ENCODE measurements at regions not wholly inside any gene's neighbourhood (a gene's known extent, or its start where the extent isn't known, plus 50 kb on each side); places are given as distances from the start of the nearest gene placed in this dataset.
"Not testable (repeated sequence)": the region's sequence is repeated elsewhere in the genome, so short reads cannot be mapped to it uniquely, and the experiment has no call there.

DNA sequence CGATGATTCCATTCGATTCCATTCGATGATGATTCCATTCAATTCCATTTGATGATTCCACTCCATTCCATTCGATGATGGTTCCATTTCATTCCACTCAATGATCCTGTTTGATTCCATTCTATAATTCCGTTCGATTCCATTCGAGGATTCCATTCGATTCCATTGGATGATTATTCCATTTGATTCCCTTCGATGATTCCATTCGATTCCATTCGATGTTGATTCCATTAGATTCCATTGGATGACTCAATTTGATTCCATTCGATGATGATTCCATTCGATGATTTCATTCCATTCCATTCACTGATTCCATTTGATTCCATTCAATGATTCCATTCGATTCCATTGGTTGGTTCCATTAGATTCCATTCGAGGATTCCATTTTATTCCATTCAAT lies 1084.4 kb downstream of the RPIA start:
- H3K4me3 ChIP-seq (ENCODE audit: low read length) = no peak overlapping the region
- no peaks in the 10 kb centered on the region for H3K27me3 ChIP-seq (ENCODE audit: insufficient read depth, low read length)
- H3K9me3 ChIP-seq (ENCODE audit: low read depth, low read length) = peaks cover 86% of the 10 kb centered on the region

DNA sequence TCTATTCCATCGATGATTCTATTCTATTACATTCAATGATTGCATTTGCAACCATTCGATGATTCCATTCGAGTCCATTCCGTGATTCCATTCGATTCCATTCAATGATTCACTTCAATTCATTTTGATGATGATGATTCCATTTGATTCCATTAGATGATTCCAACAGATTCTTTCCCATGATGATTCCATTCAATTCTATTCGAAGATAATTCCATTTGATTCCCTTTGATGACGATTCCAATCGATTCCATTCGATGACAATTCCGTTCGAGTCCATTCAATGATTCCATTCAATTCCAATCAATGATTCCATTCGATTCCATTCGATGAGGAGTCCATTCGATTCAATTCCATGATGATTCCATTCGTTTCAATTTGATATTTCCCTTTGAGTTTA lies 1088.8 kb downstream of the RPIA start:
- no peaks in the 10 kb centered on the region for H3K4me1 ChIP-seq (ENCODE audit: insufficient read depth, low read length)
- no peaks in the 10 kb centered on the region for H3K27me3 ChIP-seq (ENCODE audit: insufficient read depth, low read length)
- peaks cover 100% of the 10 kb centered on the region for H3K9me3 ChIP-seq (ENCODE audit: low read depth, low read length)
- H3K4me3 ChIP-seq (ENCODE audit: low read length) = no peak overlapping the region

More for the DNA sequence above, 1084.4 kb downstream of the RPIA start:
- H3K4me1 ChIP-seq (ENCODE audit: insufficient read depth, low read length) = no peaks in the 10 kb centered on the region

DNA sequence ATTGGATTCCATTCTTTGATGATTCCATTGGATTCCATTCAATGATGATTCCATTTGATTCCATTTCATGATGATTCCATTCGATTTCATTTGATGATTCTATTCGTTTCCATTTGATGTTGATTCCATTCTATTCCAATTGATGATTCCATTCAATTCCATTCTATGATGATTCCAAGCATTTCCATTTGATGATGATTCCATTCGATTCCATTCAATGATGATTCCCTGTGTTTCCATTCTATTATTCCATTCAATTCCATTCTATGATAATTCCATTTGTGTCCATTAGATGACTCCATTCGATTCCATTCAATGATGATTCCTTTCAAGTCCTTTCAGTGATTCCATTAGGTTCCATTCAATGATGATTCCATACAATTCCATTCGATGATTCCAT lies 1090.5 kb downstream of the RPIA start:
- Histone ChIP-seq H3K9me3 (ENCODE audit: low read depth, low read length) (peaks cover 100% of the 10 kb centered on the region), H3K4me1 (ENCODE audit: insufficient read depth, low read length) (no peaks in the 10 kb centered on the region), H3K27me3 (ENCODE audit: insufficient read depth, low read length) (no peaks in the 10 kb centered on the region), H3K4me3 (ENCODE audit: low read length) (no peak overlapping the region)

GRCh38 chr2:89784960-89785359 lies 1093.5 kb downstream of the RPIA start:
- Histone ChIP-seq H3K4me1 (ENCODE audit: insufficient read depth, low read length) (no peaks in the 10 kb centered on the region), H3K27me3 (ENCODE audit: insufficient read depth, low read length) (no peaks in the 10 kb centered on the region), H3K4me3 (ENCODE audit: low read length) (no peak overlapping the region), H3K9me3 (ENCODE audit: low read depth, low read length) (peaks cover 100% of the 10 kb centered on the region)

DNA sequence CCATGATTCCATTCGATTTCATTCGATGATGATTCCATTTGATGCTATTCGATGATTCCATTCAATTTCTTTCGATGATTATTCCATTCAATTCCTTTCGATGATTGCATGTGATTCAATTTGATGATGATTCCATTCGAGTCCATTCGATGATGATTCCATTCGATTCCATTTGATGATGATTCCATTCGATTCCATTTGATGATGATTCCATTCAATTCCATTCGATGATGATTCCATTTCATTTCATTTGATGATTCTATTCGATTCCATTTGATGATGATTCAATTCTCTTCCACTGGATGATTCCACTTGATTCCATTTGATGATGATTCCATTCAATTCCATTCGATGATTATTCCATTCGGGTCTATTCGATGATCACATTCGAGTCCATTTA lies 1094.1 kb downstream of the RPIA start:
- peaks cover 100% of the 10 kb centered on the region for H3K9me3 ChIP-seq (ENCODE audit: low read depth, low read length)
- H3K4me3 ChIP-seq (ENCODE audit: low read length); H3K27me3 ChIP-seq (ENCODE audit: insufficient read depth, low read length); H3K4me1 ChIP-seq (ENCODE audit: insufficient read depth, low read length): not testable (repeated sequence)

GRCh38 chr2:89786642-89787041 lies 1095.2 kb downstream of the RPIA start:
- peaks cover 100% of the 10 kb centered on the region for H3K9me3 ChIP-seq (ENCODE audit: low read depth, low read length)
- not testable (repeated sequence) for H3K4me1 ChIP-seq (ENCODE audit: insufficient read depth, low read length); H3K27me3 ChIP-seq (ENCODE audit: insufficient read depth, low read length); H3K4me3 ChIP-seq (ENCODE audit: low read length)

DNA sequence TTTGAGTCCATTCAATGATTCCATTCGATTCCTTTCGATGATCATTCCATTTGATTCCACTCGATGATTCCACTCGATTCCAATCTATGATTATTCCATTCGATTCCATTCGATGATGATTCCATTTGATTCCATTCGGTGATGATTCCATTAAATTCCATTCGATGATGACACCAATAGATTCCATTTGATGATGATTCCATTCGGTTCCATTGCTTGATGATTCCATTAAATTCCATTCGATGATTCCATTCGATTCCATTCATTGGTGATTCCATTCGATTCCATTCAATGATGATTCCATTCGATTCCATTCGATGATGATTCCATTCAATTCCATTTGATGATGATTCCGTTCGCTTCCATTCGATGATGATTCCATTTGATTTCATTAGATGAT lies 1104.1 kb downstream of the RPIA start:
- H3K9me3 ChIP-seq (ENCODE audit: low read depth, low read length) = peaks cover 100% of the 10 kb centered on the region
- H3K27me3 ChIP-seq (ENCODE audit: insufficient read depth, low read length); H3K4me3 ChIP-seq (ENCODE audit: low read length); H3K4me1 ChIP-seq (ENCODE audit: insufficient read depth, low read length): not testable (repeated sequence)

DNA sequence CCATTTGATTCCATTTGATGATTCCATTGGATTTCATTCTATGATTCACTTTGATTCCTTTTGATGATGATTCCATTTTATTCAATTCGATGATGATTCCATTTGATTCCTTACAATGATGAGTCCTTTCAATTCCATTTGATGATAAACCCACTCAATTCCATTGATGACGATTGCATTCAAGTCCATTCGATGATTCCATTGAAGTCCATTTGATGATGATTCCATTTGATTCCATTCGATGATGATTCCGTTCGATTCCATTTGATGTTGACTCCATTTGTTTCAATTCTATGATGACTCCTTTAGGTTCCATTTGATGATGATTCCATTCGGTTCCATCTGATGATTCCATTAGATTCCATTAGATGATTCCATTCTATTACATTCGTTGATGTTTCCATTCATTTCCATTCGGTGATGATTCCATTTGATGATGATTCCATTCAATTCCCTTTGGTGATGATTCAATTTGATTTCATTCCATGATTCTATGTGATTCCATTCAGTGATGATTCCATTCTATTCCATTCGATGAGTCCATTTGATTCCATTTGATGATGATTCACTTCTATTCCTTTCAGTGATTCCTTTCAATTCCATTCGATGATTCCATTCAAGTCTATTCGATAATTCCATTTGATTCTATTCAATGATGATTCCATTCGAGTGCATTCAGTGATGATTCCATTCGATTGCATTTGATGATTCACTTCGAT lies 1106.0 kb downstream of the RPIA start:
- no peaks in the 10 kb centered on the region for H3K4me1 ChIP-seq (ENCODE audit: insufficient read depth, low read length)
- H3K9me3 ChIP-seq (ENCODE audit: low read depth, low read length) = peaks cover 100% of the 10 kb centered on the region
- no peaks in the 10 kb centered on the region for H3K27me3 ChIP-seq (ENCODE audit: insufficient read depth, low read length)
- H3K4me3 ChIP-seq (ENCODE audit: low read length) = no peak overlapping the region

GRCh38 chr2:89801207-89801606 lies 1109.7 kb downstream of the RPIA start:
- H3K27me3 ChIP-seq (ENCODE audit: insufficient read depth, low read length); H3K4me1 ChIP-seq (ENCODE audit: insufficient read depth, low read length); H3K4me3 ChIP-seq (ENCODE audit: low read length): not testable (repeated sequence)
- peaks cover 100% of the 10 kb centered on the region for H3K9me3 ChIP-seq (ENCODE audit: low read depth, low read length)

GRCh38 chr2:89806363-89806762 lies 1114.9 kb downstream of the RPIA start:
- H3K27me3 ChIP-seq (ENCODE audit: insufficient read depth, low read length); H3K4me3 ChIP-seq (ENCODE audit: low read length); H3K4me1 ChIP-seq (ENCODE audit: insufficient read depth, low read length): not testable (repeated sequence)
- peaks cover 68% of the 10 kb centered on the region for H3K9me3 ChIP-seq (ENCODE audit: low read depth, low read length)

DNA sequence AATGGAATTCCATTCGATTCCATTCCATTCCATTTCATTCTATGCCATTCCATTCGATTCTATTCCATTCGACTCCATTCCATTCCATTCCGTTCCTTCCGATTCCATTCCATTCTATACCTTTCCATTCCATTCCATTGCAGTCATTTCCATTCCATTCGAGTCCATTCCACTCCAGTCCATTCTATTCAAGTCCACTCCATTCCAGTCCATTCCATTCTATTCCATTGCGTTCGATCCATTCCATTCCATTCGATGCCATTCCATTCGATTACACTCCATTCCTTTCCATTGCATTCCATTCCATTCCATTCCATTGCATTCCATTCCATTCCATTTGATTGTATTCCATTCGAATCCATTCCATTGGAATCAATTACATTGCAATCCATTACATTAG lies 1119.8 kb downstream of the RPIA start:
- peaks cover 18% of the 10 kb centered on the region for H3K9me3 ChIP-seq (ENCODE audit: low read depth, low read length)
- H3K4me1 ChIP-seq (ENCODE audit: insufficient read depth, low read length) = no peaks in the 10 kb centered on the region
- no peak overlapping the region for H3K4me3 ChIP-seq (ENCODE audit: low read length)
- no peaks in the 10 kb centered on the region for H3K27me3 ChIP-seq (ENCODE audit: insufficient read depth, low read length)

- H3K27me3 ChIP-seq (ENCODE audit: insufficient read depth, low read length); H3K4me1 ChIP-seq (ENCODE audit: insufficient read depth, low read length); H3K4me3 ChIP-seq (ENCODE audit: low read length): not testable (repeated sequence)
- H3K9me3 ChIP-seq (ENCODE audit: low read depth, low read length) = peaks cover 12% of the 10 kb centered on the region
These were observed 1120.4 kb downstream of the RPIA start for GRCh38 chr2:89811910-89812309.

DNA sequence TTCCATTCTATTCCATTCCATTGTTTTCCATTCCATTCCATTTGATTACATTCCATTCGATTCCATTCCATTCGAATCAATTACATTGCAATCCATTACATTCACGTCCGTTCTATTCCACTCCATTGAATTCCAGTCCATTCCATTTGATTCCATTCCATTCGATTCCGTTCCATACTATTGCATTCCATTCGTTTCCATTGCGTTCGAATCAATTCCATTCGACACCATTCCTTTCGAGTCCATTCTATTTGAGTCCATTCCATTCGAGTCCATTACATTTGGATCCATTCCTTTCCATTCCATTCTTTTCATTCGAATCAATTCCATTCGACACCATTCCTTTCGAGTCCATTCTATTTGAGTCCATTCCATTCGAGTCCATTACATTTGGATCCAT lies 1122.9 kb downstream of the RPIA start:
- H3K27me3 ChIP-seq (ENCODE audit: insufficient read depth, low read length); H3K4me3 ChIP-seq (ENCODE audit: low read length); H3K9me3 ChIP-seq (ENCODE audit: low read depth, low read length); H3K4me1 ChIP-seq (ENCODE audit: insufficient read depth, low read length): not testable (repeated sequence)

DNA sequence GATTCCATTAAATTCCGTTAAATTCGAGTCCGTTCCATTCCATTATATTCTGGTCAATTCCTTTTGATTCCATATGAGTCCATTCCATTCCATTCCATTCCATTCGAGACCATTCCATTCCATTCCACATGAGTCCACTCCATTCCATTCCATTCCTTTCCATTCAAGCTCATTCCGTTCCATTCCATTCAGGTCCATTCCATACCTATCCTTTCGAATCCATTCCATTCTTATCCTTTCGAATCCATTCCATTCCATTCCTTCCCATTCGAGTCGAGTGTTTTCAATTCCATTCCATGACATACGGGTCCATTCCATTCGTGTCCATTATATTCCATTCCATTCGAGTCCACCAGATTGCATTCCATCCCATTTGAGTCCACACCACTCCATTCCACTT lies 1127.4 kb downstream of the RPIA start:
- Histone ChIP-seq H3K9me3 (ENCODE audit: low read depth, low read length) (no peaks in the 10 kb centered on the region), H3K4me1 (ENCODE audit: insufficient read depth, low read length) (no peaks in the 10 kb centered on the region), H3K4me3 (ENCODE audit: low read length) (no peak overlapping the region), H3K27me3 (ENCODE audit: insufficient read depth, low read length) (no peaks in the 10 kb centered on the region)

DNA sequence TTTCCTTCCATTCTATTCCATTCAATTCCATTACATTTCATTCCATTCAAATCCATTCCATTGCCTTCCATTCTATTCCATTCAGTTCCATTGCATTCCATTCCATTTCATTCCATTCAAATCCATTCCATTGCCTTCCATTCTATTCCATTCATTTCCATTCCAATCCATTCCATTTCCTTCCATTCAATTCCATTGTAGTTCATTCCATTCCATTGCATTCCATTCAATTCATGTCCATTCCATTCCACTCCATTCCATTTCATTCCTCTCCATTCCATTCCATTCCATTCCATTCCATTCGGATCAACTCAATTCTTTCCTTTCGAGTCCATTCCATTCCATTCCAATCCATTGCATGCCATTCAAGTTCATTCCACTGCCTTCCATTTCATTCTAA lies 1128.3 kb downstream of the RPIA start:
- H3K9me3 ChIP-seq (ENCODE audit: low read depth, low read length) = no peaks in the 10 kb centered on the region
- no peaks in the 10 kb centered on the region for H3K4me1 ChIP-seq (ENCODE audit: insufficient read depth, low read length)
- no peaks in the 10 kb centered on the region for H3K27me3 ChIP-seq (ENCODE audit: insufficient read depth, low read length)
- no peak overlapping the region for H3K4me3 ChIP-seq (ENCODE audit: low read length)

- Histone ChIP-seq H3K4me1 (ENCODE audit: insufficient read depth, low read length) (no peaks in the 10 kb centered on the region), H3K4me3 (ENCODE audit: low read length) (no peak overlapping the region), H3K9me3 (ENCODE audit: low read depth, low read length) (no peaks in the 10 kb centered on the region), H3K27me3 (ENCODE audit: insufficient read depth, low read length) (no peaks in the 10 kb centered on the region)
These were observed 1128.8 kb downstream of the RPIA start for GRCh38 chr2:89820248-89820647.
